WERI-Rb-1 (cell line): ENCODE measurements at regions not wholly inside any gene's neighbourhood (a gene's known extent, or its start where the extent isn't known, plus 50 kb on each side); places are given as distances from the start of the nearest gene placed in this dataset.

ENCODE experiments used
- DNase-seq: peaks from one replicate; pipeline ENCODE4 v3.0.0-alpha.2; 2020
- H3K27ac ChIP-seq: fragments of 250-450 bp; sonication (Bioruptor Pico); 2 replicates; pipeline ENCODE4 v1.5.1; 2020; ENCODE audit warnings: mild to moderate bottlenecking, moderate library complexity
- H3K27me3 ChIP-seq: fragments of 250-450 bp; sonication (Bioruptor Pico); 2 replicates; pipeline ENCODE4 v1.5.1; 2021; ENCODE audit warnings: mild to moderate bottlenecking, low read depth, moderate library complexity; ENCODE audit not compliant: insufficient read depth, severe bottlenecking
- H3K36me3 ChIP-seq: fragments of 250-450 bp; sonication (Bioruptor Pico); 2 replicates; pipeline ENCODE4 v1.5.1; 2020; ENCODE audit warnings: mild to moderate bottlenecking, moderate library complexity
- H3K4me3 ChIP-seq: 2 replicates; pipeline ENCODE4 v1.5.1; 2011; ENCODE audit warnings: low read depth, mild to moderate bottlenecking, control low read depth, low read length
- H3K9me3 ChIP-seq: fragments of 250-450 bp; sonication (Bioruptor Pico); 2 replicates; pipeline ENCODE4 v1.5.1; 2021; ENCODE audit warnings: mild to moderate bottlenecking, moderate library complexity; ENCODE audit not compliant: severe bottlenecking
- CTCF ChIP-seq: IDR thresholded peaks from 2 replicates; pipeline ENCODE4 v1.5.1; 2011; ENCODE audit warnings: low read depth, mild to moderate bottlenecking, control low read depth, inconsistent platforms, low read length

GRCh38 chr2:239587841-239588240, 187.0 kb upstream of the HDAC4 start:
- no peak for TF ChIP-seq CTCF
- DNase-seq: no peak
- Histone ChIP-seq H3K9me3 (no peaks in the 10 kb centered on the region), H3K36me3 (no peaks in the 10 kb centered on the region), H3K27ac (no peak overlapping the region), H3K4me3 (no peak overlapping the region), H3K27me3 (peaks cover 90% of the 10 kb centered on the region)

DNA sequence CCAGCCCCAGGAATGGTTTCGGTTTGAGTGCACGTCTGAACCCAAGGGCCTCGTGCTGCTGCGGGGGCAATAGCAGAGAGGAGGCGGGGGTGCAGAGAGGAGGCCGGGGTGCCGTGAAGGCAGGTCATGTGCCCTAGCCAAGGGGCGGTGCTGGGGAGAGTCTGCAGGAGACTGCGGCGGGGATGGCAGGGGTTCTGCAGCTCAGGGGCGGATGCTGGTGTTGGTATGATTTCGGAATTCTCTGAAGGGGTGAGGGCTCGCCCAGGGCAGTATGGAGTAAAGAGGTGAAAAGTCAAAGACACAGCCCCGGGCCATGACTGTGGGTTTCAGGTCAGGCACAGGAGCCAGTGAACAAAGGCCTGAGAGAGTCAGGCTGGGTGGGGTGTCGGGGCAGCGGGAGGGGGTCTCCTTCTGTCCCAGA, 186.5 kb upstream of the HDAC4 start:
- H3K27ac ChIP-seq: no peak overlapping the region
- H3K27me3 ChIP-seq: peaks cover 95% of the 10 kb centered on the region
- no peaks in the 10 kb centered on the region for H3K9me3 ChIP-seq
- no peak overlapping the region for H3K4me3 ChIP-seq
- no peaks in the 10 kb centered on the region for H3K36me3 ChIP-seq
- no peak for TF ChIP-seq CTCF
- no peak for DNase-seq

DNA sequence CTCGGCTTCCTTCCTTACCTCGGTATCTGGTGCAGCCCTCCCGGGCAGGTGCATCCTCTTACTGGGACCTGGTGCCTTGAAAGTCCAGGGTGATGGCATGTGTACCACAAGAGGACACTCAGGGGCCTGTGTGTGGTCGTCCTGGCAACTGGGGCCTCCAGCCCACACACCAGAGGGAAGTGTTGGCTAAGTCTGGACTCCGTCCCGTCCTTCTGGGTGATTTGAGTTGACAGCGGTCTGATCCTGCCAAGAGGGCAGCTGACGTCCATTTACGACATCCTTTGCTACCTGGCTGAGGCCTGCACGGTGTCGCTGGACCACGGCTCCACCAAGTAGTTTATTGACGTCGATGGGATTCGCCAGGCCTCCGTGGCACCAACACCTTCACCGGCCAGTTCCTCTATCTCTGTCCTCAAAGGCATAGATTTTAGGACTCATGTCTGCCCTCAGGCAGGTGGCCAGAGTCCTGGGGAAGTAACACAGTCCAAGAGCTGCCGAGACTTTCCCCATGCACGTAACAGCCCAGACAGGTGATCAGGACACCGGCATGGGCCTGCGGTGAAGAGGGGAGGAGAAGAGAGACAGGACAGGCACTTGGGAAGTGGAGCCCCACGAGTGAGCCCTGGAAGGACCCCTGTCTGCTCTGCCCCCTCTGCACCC, 186.0 kb upstream of the HDAC4 start:
- Histone ChIP-seq H3K9me3 (no peaks in the 10 kb centered on the region), H3K4me3 (no peak overlapping the region), H3K27me3 (peaks cover 97% of the 10 kb centered on the region), H3K27ac (no peak overlapping the region), H3K36me3 (no peaks in the 10 kb centered on the region)
- TF ChIP-seq CTCF: no peak
- DNase-seq: no peak

- no peak for DNase-seq
- Histone ChIP-seq H3K9me3 (peaks cover 3% of the 10 kb centered on the region), H3K27ac (no peak overlapping the region), H3K36me3 (no peaks in the 10 kb centered on the region), H3K4me3 (no peak overlapping the region), H3K27me3 (peaks cover 97% of the 10 kb centered on the region)
- no peak for TF ChIP-seq CTCF
These were observed 184.6 kb upstream of the HDAC4 start for GRCh38 chr2:239585422-239585821.

- H3K27ac ChIP-seq: no peak overlapping the region
- DNase-seq: no peak
- TF ChIP-seq CTCF: no peak
- H3K4me3 ChIP-seq: no peak overlapping the region
- H3K27me3 ChIP-seq: peaks cover 97% of the 10 kb centered on the region
- H3K9me3 ChIP-seq: peaks cover 3% of the 10 kb centered on the region
- H3K36me3 ChIP-seq: no peaks in the 10 kb centered on the region
These were observed 184.2 kb upstream of the HDAC4 start for GRCh38 chr2:239584986-239585385.
